GM12874 (cell line): ENCODE measurements at regions not wholly inside any gene's neighbourhood (a gene's known extent, or its start where the extent isn't known, plus 50 kb on each side); places are given as distances from the start of the nearest gene placed in this dataset.

ENCODE experiments used
- CTCF ChIP-seq: IDR thresholded peaks from 2 replicates; pipeline ENCODE4 v1.5.1; 2011; ENCODE audit warnings: low read depth, mild to moderate bottlenecking, control low read depth, low read length, moderate library complexity; ENCODE audit not compliant: insufficient read depth

GRCh38 chr5:25006237-25006636, 361.5 kb upstream of the CDH10 start:
- no peak for TF ChIP-seq CTCF

GRCh38 chr5:25005431-25005830, 360.7 kb upstream of the CDH10 start:
- no peak for TF ChIP-seq CTCF

- TF ChIP-seq CTCF: no peak
These were observed 357.6 kb upstream of the CDH10 start for GRCh38 chr5:25002371-25002770.

GRCh38 chr5:24999732-25000131, 355.0 kb upstream of the CDH10 start:
- TF ChIP-seq CTCF: no peak

DNA sequence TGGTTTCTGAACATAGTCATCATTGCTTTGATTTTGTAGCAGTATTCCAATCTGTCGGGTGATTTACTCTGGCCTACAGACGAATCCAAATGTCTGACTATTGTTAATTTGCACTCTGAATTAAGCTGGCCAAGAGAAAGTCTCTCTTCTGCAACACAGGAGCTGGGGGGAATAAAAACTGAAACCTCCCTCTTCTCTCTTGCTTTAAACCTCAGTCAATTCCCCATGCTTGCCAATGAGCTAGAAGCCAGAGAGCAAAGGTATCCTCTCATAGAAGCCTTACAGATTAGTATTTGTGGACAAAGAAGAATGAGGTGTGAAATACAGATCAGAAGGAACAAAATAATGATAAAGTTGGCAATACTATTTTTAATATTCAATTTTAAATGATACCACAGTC, 353.9 kb upstream of the CDH10 start:
- TF ChIP-seq CTCF: no peak

DNA sequence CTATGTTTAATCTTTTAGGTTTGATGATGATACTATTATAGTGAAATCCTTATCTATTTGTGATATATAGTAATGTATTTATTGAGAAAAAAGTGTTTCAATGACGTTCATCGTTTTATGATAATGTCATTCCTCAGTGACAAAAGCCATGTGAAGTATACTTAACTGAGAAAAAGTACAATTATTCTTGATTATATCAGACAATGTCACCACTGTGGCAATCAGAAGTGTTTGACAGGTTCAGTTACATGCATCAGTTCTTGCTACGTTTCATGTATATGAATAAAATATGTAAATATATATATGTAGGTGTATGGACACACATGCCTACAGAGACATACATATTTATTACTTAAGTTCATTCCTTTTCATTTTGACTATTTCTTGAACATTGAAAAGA, 341.5 kb upstream of the CDH10 start:
- no peak for TF ChIP-seq CTCF

- TF ChIP-seq CTCF: no peak
These were observed 318.8 kb upstream of the CDH10 start for GRCh38 chr5:24963611-24964010.

DNA sequence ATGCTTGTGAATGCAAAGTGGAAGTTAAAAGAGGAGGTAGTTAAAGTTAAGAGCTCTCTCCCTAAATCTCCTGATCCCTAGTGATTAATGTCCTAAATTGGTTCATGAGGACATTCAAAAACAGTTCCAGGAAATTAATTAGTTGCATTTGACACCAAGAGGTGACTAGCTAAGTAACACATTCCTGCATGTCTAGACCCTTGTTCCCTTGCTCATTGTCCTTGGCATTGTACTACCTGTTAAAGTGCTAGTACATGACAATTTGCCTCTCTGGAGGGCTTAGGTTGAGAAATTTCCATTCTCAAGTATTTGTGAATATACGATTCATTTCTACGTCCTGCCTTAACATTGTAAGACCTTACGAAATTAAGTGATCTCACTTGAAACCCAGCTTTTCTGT, 278.6 kb upstream of the CDH10 start:
- no peak for TF ChIP-seq CTCF
